OCI-LY1 (cell line): ENCODE measurements at regions not wholly inside any gene's neighbourhood (a gene's known extent, or its start where the extent isn't known, plus 50 kb on each side); places are given as distances from the start of the nearest gene placed in this dataset.

Experiments used
- H2AFZ ChIP-seq: fragments of 200-600 bp; sonication (generic), shearing (Covaris generic); 2 replicates; pipeline ENCODE4 v1.6.0; 2014; ENCODE audit warnings: antibody characterized with exemption, mild to moderate bottlenecking, low read length
- H3F3A ChIP-seq: fragments of 200-600 bp; sonication (generic), shearing (Covaris generic); 2 replicates; pipeline ENCODE4 v1.6.0; 2014; ENCODE audit warnings: mild to moderate bottlenecking, antibody characterized with exemption, low read length, moderate library complexity; ENCODE audit not compliant: insufficient read depth
- H3K27ac ChIP-seq: fragments of 200-600 bp; sonication (generic); 2 replicates; pipeline ENCODE4 v1.5.1; 2014; ENCODE audit warnings: low read length, mixed run types, mild to moderate bottlenecking, low read depth; ENCODE audit not compliant: poor library complexity, severe bottlenecking
- H3K27me3 ChIP-seq: fragments of 200-600 bp; sonication (generic); 2 replicates; pipeline ENCODE4 v1.6.0; 2014; ENCODE audit warnings: antibody characterized with exemption, mild to moderate bottlenecking, low read length, moderate library complexity; ENCODE audit not compliant: insufficient read depth
- H3K36me3 ChIP-seq: fragments of 200-600 bp; sonication (generic); 2 replicates; pipeline ENCODE4 v1.6.1; 2014; ENCODE audit warnings: mild to moderate bottlenecking, antibody characterized with exemption, low read length, moderate library complexity, mixed read lengths; ENCODE audit not compliant: insufficient read depth
- H3K4me1 ChIP-seq: fragments of 200-600 bp; sonication (generic); 2 replicates; pipeline ENCODE4 v1.5.1; 2014; ENCODE audit warnings: mild to moderate bottlenecking, low read length, moderate library complexity; ENCODE audit not compliant: insufficient read depth, severe bottlenecking
- H3K4me2 ChIP-seq: fragments of 200-600 bp; sonication (generic), shearing (Covaris generic); 2 replicates; pipeline ENCODE4 v1.6.1; 2014; ENCODE audit warnings: low read length
- H3K4me3 ChIP-seq: fragments of 200-600 bp; sonication (generic); 2 replicates; pipeline ENCODE4 v1.5.1; 2014; ENCODE audit warnings: low read length, low read depth, mild to moderate bottlenecking, mixed read lengths; ENCODE audit not compliant: poor library complexity, severe bottlenecking
- H3K79me2 ChIP-seq: fragments of 200-600 bp; shearing (Covaris generic); 2 replicates; pipeline ENCODE4 v1.6.1; 2016; ENCODE audit warnings: mixed run types, low read length, mixed read lengths; ENCODE audit not compliant: insufficient read depth
- H3K9ac ChIP-seq: fragments of 200-600 bp; sonication (generic), shearing (Covaris generic); 2 replicates; pipeline ENCODE4 v1.6.1; 2014; ENCODE audit warnings: mild to moderate bottlenecking, low read length, mixed read lengths
- H3K9me2 ChIP-seq: fragments of 200-600 bp; sonication (generic), shearing (Covaris generic); 2 replicates; pipeline ENCODE4 v1.6.1; 2014; ENCODE audit warnings: low read depth, mild to moderate bottlenecking, low read length, mixed read lengths
- H3K9me3 ChIP-seq: fragments of 200-600 bp; shearing (Covaris generic); 2 replicates; pipeline ENCODE4 v1.6.1; 2014; ENCODE audit warnings: low read length, mixed read lengths
- H4K20me1 ChIP-seq: fragments of 200-600 bp; sonication (generic), shearing (Covaris generic); 2 replicates; pipeline ENCODE4 v1.6.0; 2016; ENCODE audit warnings: mild to moderate bottlenecking, low read length; ENCODE audit not compliant: insufficient read depth
- EZH2 ChIP-seq: fragments of 200-600 bp; sonication (generic), shearing (Covaris generic); IDR thresholded peaks from 2 replicates; pipeline ENCODE4 v1.8.0; 2017; ENCODE audit warnings: borderline replicate concordance, mixed run types, mild to moderate bottlenecking, antibody characterized with exemption, low read length, moderate library complexity, mixed read lengths
- TF ChIP-seq, protein P1 (sequence below): fragments of 200-600 bp; sonication (generic), shearing (Covaris generic); IDR thresholded peaks from 2 replicates; pipeline ENCODE4 v1.5.1; 2017; ENCODE audit warnings: mild to moderate bottlenecking, antibody characterized with exemption, low read length, moderate library complexity, mixed read lengths

GRCh38 chr18:73007915-73008308, 140.1 kb upstream of the NETO1 start:
- Histone ChIP-seq H3K4me2 (no peak overlapping the region), H3K4me3 (no peak overlapping the region), H4K20me1 (no peaks in the 10 kb centered on the region), H3K9me3 (no peaks in the 10 kb centered on the region), H3K36me3 (no peaks in the 10 kb centered on the region), H3K9ac (no peak overlapping the region), H3K27ac (no peak overlapping the region), H3K4me1 (no peaks in the 10 kb centered on the region), H3K79me2 (no peaks in the 10 kb centered on the region), H3K9me2 (no peaks in the 10 kb centered on the region), H3F3A (no peaks in the 10 kb centered on the region), H3K27me3 (no peaks in the 10 kb centered on the region), H2AFZ (no peak overlapping the region)
- TF ChIP-seq, protein P1, sequence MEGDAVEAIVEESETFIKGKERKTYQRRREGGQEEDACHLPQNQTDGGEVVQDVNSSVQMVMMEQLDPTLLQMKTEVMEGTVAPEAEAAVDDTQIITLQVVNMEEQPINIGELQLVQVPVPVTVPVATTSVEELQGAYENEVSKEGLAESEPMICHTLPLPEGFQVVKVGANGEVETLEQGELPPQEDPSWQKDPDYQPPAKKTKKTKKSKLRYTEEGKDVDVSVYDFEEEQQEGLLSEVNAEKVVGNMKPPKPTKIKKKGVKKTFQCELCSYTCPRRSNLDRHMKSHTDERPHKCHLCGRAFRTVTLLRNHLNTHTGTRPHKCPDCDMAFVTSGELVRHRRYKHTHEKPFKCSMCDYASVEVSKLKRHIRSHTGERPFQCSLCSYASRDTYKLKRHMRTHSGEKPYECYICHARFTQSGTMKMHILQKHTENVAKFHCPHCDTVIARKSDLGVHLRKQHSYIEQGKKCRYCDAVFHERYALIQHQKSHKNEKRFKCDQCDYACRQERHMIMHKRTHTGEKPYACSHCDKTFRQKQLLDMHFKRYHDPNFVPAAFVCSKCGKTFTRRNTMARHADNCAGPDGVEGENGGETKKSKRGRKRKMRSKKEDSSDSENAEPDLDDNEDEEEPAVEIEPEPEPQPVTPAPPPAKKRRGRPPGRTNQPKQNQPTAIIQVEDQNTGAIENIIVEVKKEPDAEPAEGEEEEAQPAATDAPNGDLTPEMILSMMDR = no peak
- no peak for TF ChIP-seq EZH2

GRCh38 chr18:73007195-73007914, 139.6 kb upstream of the NETO1 start:
- Histone ChIP-seq H3K36me3 (no peaks in the 10 kb centered on the region), H3K4me3 (no peak overlapping the region), H3F3A (no peaks in the 10 kb centered on the region), H3K9ac (no peak overlapping the region), H3K79me2 (no peaks in the 10 kb centered on the region), H4K20me1 (no peaks in the 10 kb centered on the region), H3K9me3 (no peaks in the 10 kb centered on the region), H2AFZ (no peak overlapping the region), H3K4me1 (no peaks in the 10 kb centered on the region), H3K4me2 (no peak overlapping the region), H3K9me2 (no peaks in the 10 kb centered on the region), H3K27ac (no peak overlapping the region), H3K27me3 (no peaks in the 10 kb centered on the region)
- TF ChIP-seq EZH2 = no peak
- TF ChIP-seq, protein P1 = no peak

DNA sequence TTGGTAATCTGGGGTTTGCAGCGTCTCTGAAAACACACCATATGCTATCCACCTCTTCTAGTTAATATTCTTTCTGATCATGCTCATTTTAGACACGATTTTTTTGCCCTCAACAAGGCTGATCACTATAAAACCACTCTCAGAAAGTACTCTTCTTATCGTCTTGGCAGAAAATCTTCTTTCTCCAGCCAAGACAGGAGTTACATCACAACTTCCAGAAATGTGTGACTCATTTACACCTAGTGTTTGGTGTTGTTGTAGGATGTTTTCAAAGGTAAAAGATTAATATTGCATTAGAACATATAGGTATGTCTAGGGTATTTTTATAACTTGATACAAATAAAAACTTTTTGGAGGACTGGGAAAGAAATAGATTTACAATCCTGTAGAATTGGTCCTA, 138.5 kb upstream of the NETO1 start:
- no peaks in the 10 kb centered on the region for H3K27me3 ChIP-seq

More for the DNA sequence above, 138.5 kb upstream of the NETO1 start:
- no peaks in the 10 kb centered on the region for H3K9me2 ChIP-seq
- H3K27ac ChIP-seq = no peak overlapping the region
- no peaks in the 10 kb centered on the region for H3K79me2 ChIP-seq
- no peak overlapping the region for H3K4me2 ChIP-seq
- no peak for TF ChIP-seq EZH2
- TF ChIP-seq, protein P1 = no peak
- no peaks in the 10 kb centered on the region for H3K9me3 ChIP-seq
- H3K4me1 ChIP-seq = no peaks in the 10 kb centered on the region
- H4K20me1 ChIP-seq = no peaks in the 10 kb centered on the region
- H3K36me3 ChIP-seq = no peaks in the 10 kb centered on the region
- H3F3A ChIP-seq = no peaks in the 10 kb centered on the region
- no peak overlapping the region for H3K9ac ChIP-seq
- H2AFZ ChIP-seq = no peak overlapping the region
- H3K4me3 ChIP-seq = no peak overlapping the region
